Activated T-cell treated with anti-CD3 and anti-CD28 coated beads, Interleukin-2, amount 50 U/mL, for 4 hours (primary cell): ENCODE measurements at regions not wholly inside any gene's neighbourhood (a gene's known extent, or its start where the extent isn't known, plus 50 kb on each side); places are given as distances from the start of the nearest gene placed in this dataset.

Experiments
- ATAC-seq, 2 donors: fragments of 200-7000 bp; cut with Tn5 transposase; one replicate each; pipeline ENCODE4 v1.10.0; 2021
- DNase-seq: peaks from one replicate; pipeline ENCODE4 v3.0.0-alpha.2; 2020
- H3K27me3 Mint-ChIP-seq: one replicate; pipeline ENCODE4 v1.8.0; 2021; ENCODE audit warnings: low read depth, mixed read lengths
- H3K36me3 Mint-ChIP-seq: one replicate; pipeline ENCODE4 v1.8.0; 2022; ENCODE audit warnings: mixed read lengths; ENCODE audit not compliant: insufficient read depth
- H3K4me1 Mint-ChIP-seq: one replicate; pipeline ENCODE4 v1.8.0; 2021; ENCODE audit warnings: low read depth, mixed read lengths
- H3K4me3 Mint-ChIP-seq: one replicate; pipeline ENCODE4 v1.8.0; 2021; ENCODE audit warnings: mild to moderate bottlenecking, moderate library complexity, mixed read lengths
- H3K9me3 Mint-ChIP-seq: one replicate; pipeline ENCODE4 v1.8.0; 2021; ENCODE audit warnings: mixed read lengths

- H3K4me3 Mint-ChIP-seq: no peak overlapping the region
- DNase-seq (no peak), ATAC-seq (peak in 1 of 2 donors; percentile 18)
- no peaks in the 10 kb centered on the region for H3K27me3 Mint-ChIP-seq
- no peaks in the 10 kb centered on the region for H3K36me3 Mint-ChIP-seq
- peaks cover 6% of the 10 kb centered on the region for H3K4me1 Mint-ChIP-seq
- H3K9me3 Mint-ChIP-seq: peaks cover 3% of the 10 kb centered on the region
These were observed 294.1 kb upstream of the SNX7 start for GRCh38 chr1:98367426-98367825.

GRCh38 chr1:98366343-98366742, 295.2 kb upstream of the SNX7 start:
- peaks cover 6% of the 10 kb centered on the region for H3K4me1 Mint-ChIP-seq
- DNase-seq (no peak), ATAC-seq (no peak)
- H3K4me3 Mint-ChIP-seq: no peak overlapping the region
- H3K9me3 Mint-ChIP-seq: peaks cover 3% of the 10 kb centered on the region
- H3K27me3 Mint-ChIP-seq: peaks cover 2% of the 10 kb centered on the region
- H3K36me3 Mint-ChIP-seq: no peaks in the 10 kb centered on the region

- Mint-ChIP-seq H3K27me3 (peaks cover 2% of the 10 kb centered on the region), H3K36me3 (no peaks in the 10 kb centered on the region), H3K4me1 (peaks cover 5% of the 10 kb centered on the region), H3K4me3 (no peak overlapping the region), H3K9me3 (peaks cover 3% of the 10 kb centered on the region)
- ATAC-seq (no peak), DNase-seq (no peak)
These were observed 297.0 kb upstream of the SNX7 start for GRCh38 chr1:98364544-98364943.

GRCh38 chr1:98360864-98361263, 300.7 kb upstream of the SNX7 start:
- Mint-ChIP-seq H3K36me3 (no peaks in the 10 kb centered on the region), H3K9me3 (peaks cover 3% of the 10 kb centered on the region), H3K27me3 (peaks cover 2% of the 10 kb centered on the region), H3K4me1 (no peaks in the 10 kb centered on the region), H3K4me3 (no peak overlapping the region)
- DNase-seq (no peak), ATAC-seq (no peak)

GRCh38 chr1:98355656-98356383, 305.7 kb upstream of the SNX7 start:
- Mint-ChIP-seq H3K4me3 (no peak overlapping the region), H3K4me1 (peaks cover 8% of the 10 kb centered on the region), H3K36me3 (no peaks in the 10 kb centered on the region), H3K9me3 (no peaks in the 10 kb centered on the region), H3K27me3 (no peaks in the 10 kb centered on the region)
- ATAC-seq (no peak), DNase-seq (no peak)

- Mint-ChIP-seq H3K36me3 (no peaks in the 10 kb centered on the region), H3K4me3 (no peak overlapping the region), H3K27me3 (no peaks in the 10 kb centered on the region), H3K4me1 (peaks cover 8% of the 10 kb centered on the region), H3K9me3 (no peaks in the 10 kb centered on the region)
- ATAC-seq (no peak), DNase-seq (no peak)
These were observed 309.1 kb upstream of the SNX7 start for GRCh38 chr1:98352378-98352777.

GRCh38 chr1:98351561-98351960, 310.0 kb upstream of the SNX7 start:
- no peak for DNase-seq
- no peaks in the 10 kb centered on the region for H3K9me3 Mint-ChIP-seq
- no peak for ATAC-seq
- no peak overlapping the region for H3K4me3 Mint-ChIP-seq
- no peaks in the 10 kb centered on the region for H3K27me3 Mint-ChIP-seq
- no peaks in the 10 kb centered on the region for H3K36me3 Mint-ChIP-seq
- H3K4me1 Mint-ChIP-seq: peaks cover 8% of the 10 kb centered on the region

- Mint-ChIP-seq H3K4me3 (no peak overlapping the region), H3K27me3 (no peaks in the 10 kb centered on the region), H3K36me3 (no peaks in the 10 kb centered on the region), H3K4me1 (no peaks in the 10 kb centered on the region), H3K9me3 (no peaks in the 10 kb centered on the region)
- no peak for ATAC-seq
- no peak for DNase-seq
These were observed 316.1 kb upstream of the SNX7 start for GRCh38 chr1:98345417-98345816.

GRCh38 chr1:98344731-98345130, 316.8 kb upstream of the SNX7 start:
- H3K36me3 Mint-ChIP-seq: no peaks in the 10 kb centered on the region
- no peaks in the 10 kb centered on the region for H3K27me3 Mint-ChIP-seq
- H3K9me3 Mint-ChIP-seq: no peaks in the 10 kb centered on the region
- ATAC-seq (no peak), DNase-seq (no peak)
- no peaks in the 10 kb centered on the region for H3K4me1 Mint-ChIP-seq
- H3K4me3 Mint-ChIP-seq: no peak overlapping the region

- no peaks in the 10 kb centered on the region for H3K36me3 Mint-ChIP-seq
- H3K4me3 Mint-ChIP-seq: no peak overlapping the region
- no peaks in the 10 kb centered on the region for H3K27me3 Mint-ChIP-seq
These were observed 319.0 kb upstream of the SNX7 start for GRCh38 chr1:98342566-98342965.

GRCh38 chr1:98340511-98340910, 321.0 kb upstream of the SNX7 start:
- peaks cover 2% of the 10 kb centered on the region for H3K27me3 Mint-ChIP-seq
- DNase-seq (no peak), ATAC-seq (no peak)
- H3K4me1 Mint-ChIP-seq: no peaks in the 10 kb centered on the region
- H3K36me3 Mint-ChIP-seq: no peaks in the 10 kb centered on the region
- no peaks in the 10 kb centered on the region for H3K9me3 Mint-ChIP-seq
- no peak overlapping the region for H3K4me3 Mint-ChIP-seq

More at GRCh38 chr1:98342566-98342965, 319.0 kb upstream of the SNX7 start:
- no peak for ATAC-seq
- no peaks in the 10 kb centered on the region for H3K9me3 Mint-ChIP-seq
- H3K4me1 Mint-ChIP-seq: no peaks in the 10 kb centered on the region
- no peak for DNase-seq

GRCh38 chr1:98336472-98337083, 324.9 kb upstream of the SNX7 start:
- DNase-seq (no peak), ATAC-seq (no peak)

GRCh38 chr1:98333936-98334335, 327.6 kb upstream of the SNX7 start:
- Mint-ChIP-seq H3K4me1 (no peaks in the 10 kb centered on the region), H3K9me3 (no peaks in the 10 kb centered on the region), H3K4me3 (no peak overlapping the region), H3K27me3 (peaks cover 2% of the 10 kb centered on the region), H3K36me3 (no peaks in the 10 kb centered on the region)
- no peak for ATAC-seq
- no peak for DNase-seq

More at GRCh38 chr1:98336472-98337083, 324.9 kb upstream of the SNX7 start:
- Mint-ChIP-seq H3K4me3 (no peak overlapping the region), H3K4me1 (no peaks in the 10 kb centered on the region), H3K9me3 (no peaks in the 10 kb centered on the region), H3K27me3 (peaks cover 2% of the 10 kb centered on the region), H3K36me3 (no peaks in the 10 kb centered on the region)

- ATAC-seq (no peak), DNase-seq (no peak)
- Mint-ChIP-seq H3K4me1 (no peaks in the 10 kb centered on the region), H3K36me3 (no peaks in the 10 kb centered on the region), H3K27me3 (peaks cover 2% of the 10 kb centered on the region), H3K9me3 (no peaks in the 10 kb centered on the region), H3K4me3 (no peak overlapping the region)
These were observed 328.1 kb upstream of the SNX7 start for GRCh38 chr1:98333406-98333805.

- no peak for DNase-seq
- no peaks in the 10 kb centered on the region for H3K4me1 Mint-ChIP-seq
- H3K9me3 Mint-ChIP-seq: no peaks in the 10 kb centered on the region
- H3K4me3 Mint-ChIP-seq: no peak overlapping the region
- no peaks in the 10 kb centered on the region for H3K36me3 Mint-ChIP-seq
- peaks cover 2% of the 10 kb centered on the region for H3K27me3 Mint-ChIP-seq
- ATAC-seq: no peak
These were observed 329.7 kb upstream of the SNX7 start for GRCh38 chr1:98331718-98332311.
